GM21576 (cell line): ENCODE measurements at regions not wholly inside any gene's neighbourhood (a gene's known extent, or its start where the extent isn't known, plus 50 kb on each side); places are given as distances from the start of the nearest gene placed in this dataset.

ENCODE experiments used
- ATAC-seq: cut with Tn5 transposase; IDR thresholded peaks from one replicate; pipeline ENCODE4 v1.9.1; 2021; ENCODE audit warnings: mild to moderate bottlenecking, moderate library complexity; ENCODE audit not compliant: unreplicated experiment

GRCh38 chr2:13005761-13006335 is 289.1 kb downstream of the TRIB2 start:
- no peak for ATAC-seq

- ATAC-seq, result no peak
These were observed 289.7 kb downstream of the TRIB2 start for GRCh38 chr2:13006426-13006825.

- ATAC-seq, result peak; percentile 79
These were observed 290.3 kb downstream of the TRIB2 start for GRCh38 chr2:13006829-13007717.

- ATAC-seq, result no peak
These were observed 292.4 kb downstream of the TRIB2 start for GRCh38 chr2:13009027-13009642.

- no peak for ATAC-seq
These were observed 293.5 kb downstream of the TRIB2 start for GRCh38 chr2:13010283-13010682.

- no peak for ATAC-seq
These were observed 298.0 kb downstream of the TRIB2 start for GRCh38 chr2:13014783-13015182.

GRCh38 chr2:13015532-13016320 is 299.0 kb downstream of the TRIB2 start:
- ATAC-seq, result no peak

- no peak for ATAC-seq
These were observed 301.8 kb downstream of the TRIB2 start for GRCh38 chr2:13018490-13018889.

- no peak for ATAC-seq
These were observed 303.0 kb downstream of the TRIB2 start for GRCh38 chr2:13019781-13020180.

GRCh38 chr2:13020469-13020868 is 303.7 kb downstream of the TRIB2 start:
- ATAC-seq, result no peak

GRCh38 chr2:13021470-13021957 is 304.8 kb downstream of the TRIB2 start:
- no peak for ATAC-seq

- no peak for ATAC-seq
These were observed 313.9 kb downstream of the TRIB2 start for GRCh38 chr2:13030606-13031005.

- no peak for ATAC-seq
These were observed 318.1 kb downstream of the TRIB2 start for GRCh38 chr2:13034861-13035260.

GRCh38 chr2:13035866-13036265 is 319.1 kb downstream of the TRIB2 start:
- no peak for ATAC-seq

- no peak for ATAC-seq
These were observed 323.3 kb downstream of the TRIB2 start for GRCh38 chr2:13040043-13040442.

GRCh38 chr2:13046557-13047165 is 329.9 kb downstream of the TRIB2 start:
- no peak for ATAC-seq

GRCh38 chr2:13050764-13051163 is 334.0 kb downstream of the TRIB2 start:
- ATAC-seq, result no peak

- no peak for ATAC-seq
These were observed 335.8 kb downstream of the TRIB2 start for GRCh38 chr2:13052547-13052946.

GRCh38 chr2:13056259-13056843 is 339.6 kb downstream of the TRIB2 start:
- ATAC-seq, result no peak

- no peak for ATAC-seq
These were observed 340.9 kb downstream of the TRIB2 start for GRCh38 chr2:13057671-13058070.
